ENCODE measurements at regions not wholly inside any gene's neighbourhood (a gene's known extent, or its start where the extent isn't known, plus 50 kb on each side); places are given as distances from the start of the nearest gene placed in this dataset.

DNA sequence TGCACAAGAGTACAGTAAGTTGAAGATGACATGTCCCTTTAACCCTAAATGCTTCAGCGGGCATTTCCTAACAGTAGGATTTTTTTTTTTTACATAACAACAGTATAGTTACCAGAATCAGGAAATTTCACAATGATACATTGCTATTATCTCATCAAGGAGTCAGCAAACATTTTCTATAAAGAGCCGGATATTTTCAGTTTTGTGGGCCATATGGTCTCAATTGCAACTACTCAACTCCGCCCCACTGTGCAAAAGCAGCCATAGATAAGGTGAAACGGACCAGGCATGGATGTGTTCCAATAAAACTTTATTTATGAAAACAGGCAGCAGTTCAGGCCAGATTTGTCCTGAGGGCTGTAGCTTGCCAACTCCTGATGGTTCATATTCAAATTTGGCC, 130.6 kb downstream of the SMAD6 start:
- DNase-seq (no peak), ATAC-seq (ENCODE audit: low FRiP score in 2 of 2) (peak in 1 of 2 donors; percentile 21)
- WGBS, 2 donors: 53 to 54% methylated on average over 4 of the region's 4 CpGs
- H3K9me3 ChIP-seq: no peaks in the 10 kb centered on the region
- H3K4me1 ChIP-seq: peaks cover 9 to 27% (median 10%) of the 10 kb centered on the region in 4 donors
- TF ChIP-seq POLR2A (IDR thresholded peaks at IDR 0.05) (no peak), POLR2AphosphoS5 (IDR thresholded peaks at IDR 0.05) (no peak), EP300 (IDR thresholded peaks at IDR 0.05) (no peak)
- TF ChIP-seq, protein P1, sequence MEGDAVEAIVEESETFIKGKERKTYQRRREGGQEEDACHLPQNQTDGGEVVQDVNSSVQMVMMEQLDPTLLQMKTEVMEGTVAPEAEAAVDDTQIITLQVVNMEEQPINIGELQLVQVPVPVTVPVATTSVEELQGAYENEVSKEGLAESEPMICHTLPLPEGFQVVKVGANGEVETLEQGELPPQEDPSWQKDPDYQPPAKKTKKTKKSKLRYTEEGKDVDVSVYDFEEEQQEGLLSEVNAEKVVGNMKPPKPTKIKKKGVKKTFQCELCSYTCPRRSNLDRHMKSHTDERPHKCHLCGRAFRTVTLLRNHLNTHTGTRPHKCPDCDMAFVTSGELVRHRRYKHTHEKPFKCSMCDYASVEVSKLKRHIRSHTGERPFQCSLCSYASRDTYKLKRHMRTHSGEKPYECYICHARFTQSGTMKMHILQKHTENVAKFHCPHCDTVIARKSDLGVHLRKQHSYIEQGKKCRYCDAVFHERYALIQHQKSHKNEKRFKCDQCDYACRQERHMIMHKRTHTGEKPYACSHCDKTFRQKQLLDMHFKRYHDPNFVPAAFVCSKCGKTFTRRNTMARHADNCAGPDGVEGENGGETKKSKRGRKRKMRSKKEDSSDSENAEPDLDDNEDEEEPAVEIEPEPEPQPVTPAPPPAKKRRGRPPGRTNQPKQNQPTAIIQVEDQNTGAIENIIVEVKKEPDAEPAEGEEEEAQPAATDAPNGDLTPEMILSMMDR (IDR thresholded peaks at IDR 0.05): no peak
- no peaks in the 10 kb centered on the region for H3K27me3 ChIP-seq
- H3K36me3 ChIP-seq: no peaks in the 10 kb centered on the region
- no peak overlapping the region for H3K4me3 ChIP-seq
- H3K27ac ChIP-seq: no peak overlapping the region

- H3K4me1 ChIP-seq: peaks cover 9 to 27% (median 10%) of the 10 kb centered on the region in 4 donors
- no peaks in the 10 kb centered on the region for H3K36me3 ChIP-seq
- H3K4me3 ChIP-seq: no peak overlapping the region
- no peaks in the 10 kb centered on the region for H3K9me3 ChIP-seq
- H3K27me3 ChIP-seq: no peaks in the 10 kb centered on the region
- WGBS, 2 donors: 78 to 97% methylated on average over 6 to 8 of the region's 8 CpGs
- no peak overlapping the region for H3K27ac ChIP-seq
- TF ChIP-seq POLR2A (IDR thresholded peaks at IDR 0.05) (no peak), POLR2AphosphoS5 (IDR thresholded peaks at IDR 0.05) (no peak), EP300 (IDR thresholded peaks at IDR 0.05) (no peak)
- TF ChIP-seq, protein P1 (IDR thresholded peaks at IDR 0.05): no peak
- no peak for DNase-seq
- ATAC-seq (ENCODE audit: low FRiP score in 2 of 2): no peak
Measured at GRCh38 chr15:66833371-66833770, 131.3 kb downstream of the SMAD6 start.

DNA sequence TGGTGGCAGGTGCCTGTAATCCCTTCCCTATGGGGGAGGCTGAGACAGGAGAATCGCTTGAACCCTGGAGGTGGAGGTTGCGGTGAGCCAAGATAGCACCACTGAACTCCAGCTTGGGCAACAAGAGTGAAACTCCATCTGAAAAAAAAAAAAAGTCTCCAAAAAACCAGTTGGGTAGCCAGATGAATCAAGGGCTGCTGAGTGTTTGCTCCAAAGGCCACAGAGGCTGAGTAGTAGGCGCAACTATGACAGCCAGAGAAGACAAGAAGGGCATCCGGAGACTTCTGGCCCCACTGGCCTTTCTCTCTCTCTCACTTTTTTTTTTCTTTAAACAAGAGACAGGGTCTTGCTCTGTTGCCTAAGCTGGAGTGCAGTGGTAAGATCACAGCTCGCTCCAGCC, 131.8 kb downstream of the SMAD6 start:
- 85 to 97% methylated on average over 5 of the region's 5 CpGs for WGBS, 2 donors
- no peak for ATAC-seq (ENCODE audit: low FRiP score in 2 of 2)
- TF ChIP-seq POLR2AphosphoS5 (IDR thresholded peaks at IDR 0.05) (no peak), POLR2A (IDR thresholded peaks at IDR 0.05) (no peak), EP300 (IDR thresholded peaks at IDR 0.05) (no peak)
- TF ChIP-seq, protein P1 (IDR thresholded peaks at IDR 0.05): no peak
- H3K27ac ChIP-seq: no peak overlapping the region
- no peaks in the 10 kb centered on the region for H3K36me3 ChIP-seq
- H3K4me1 ChIP-seq: peaks cover 9 to 27% (median 10%) of the 10 kb centered on the region in 4 donors
- no peak for DNase-seq
- H3K27me3 ChIP-seq: no peaks in the 10 kb centered on the region
- no peak overlapping the region for H3K4me3 ChIP-seq
- no peaks in the 10 kb centered on the region for H3K9me3 ChIP-seq

- peaks cover 9 to 37% (median 15%) of the 10 kb centered on the region in 4 donors for H3K4me1 ChIP-seq
- peak; percentile 63 to 82 for ATAC-seq (ENCODE audit: low FRiP score in 2 of 2)
- no peaks in the 10 kb centered on the region for H3K27me3 ChIP-seq
- no peak overlapping the region for H3K4me3 ChIP-seq
- WGBS, 2 donors: 58 to 85% methylated on average over 5 to 11 of the region's 11 CpGs
- TF ChIP-seq POLR2AphosphoS5 (IDR thresholded peaks at IDR 0.05) (peak in 1 of 2 donors; percentile 51), EP300 (IDR thresholded peaks at IDR 0.05) (no peak), POLR2A (IDR thresholded peaks at IDR 0.05) (peak in 1 of 4 donors; percentile 22)
- TF ChIP-seq, protein P1 (IDR thresholded peaks at IDR 0.05): no peak
- DNase-seq: peak in 1 of 2 donors; percentile 66
- H3K36me3 ChIP-seq: no peaks in the 10 kb centered on the region
- peak overlapping the region in 3 of 4 donors; percentile 8 to 58 (median 29) for H3K27ac ChIP-seq
- H3K9me3 ChIP-seq: no peaks in the 10 kb centered on the region
Measured at GRCh38 chr15:66834881-66835878, 133.1 kb downstream of the SMAD6 start.

All from upper lobe of left lung (tissue), 6 donors.